Stimulated activated CD8-positive, alpha-beta memory T cell treated with anti-CD3 and anti-CD28 coated beads, Interleukin-4, amount 100 ng/mL, for 4 hours (primary cell): ENCODE measurements at regions not wholly inside any gene's neighbourhood (a gene's known extent, or its start where the extent isn't known, plus 50 kb on each side); places are given as distances from the start of the nearest gene placed in this dataset.

Source experiments
- DNase-seq, 2 donors: peaks; one replicate each; pipeline ENCODE4 v3.0.0-alpha.2; 2020; ENCODE audit warnings: low read depth in 2 of 2, low spot score in 1 of 2

DNA sequence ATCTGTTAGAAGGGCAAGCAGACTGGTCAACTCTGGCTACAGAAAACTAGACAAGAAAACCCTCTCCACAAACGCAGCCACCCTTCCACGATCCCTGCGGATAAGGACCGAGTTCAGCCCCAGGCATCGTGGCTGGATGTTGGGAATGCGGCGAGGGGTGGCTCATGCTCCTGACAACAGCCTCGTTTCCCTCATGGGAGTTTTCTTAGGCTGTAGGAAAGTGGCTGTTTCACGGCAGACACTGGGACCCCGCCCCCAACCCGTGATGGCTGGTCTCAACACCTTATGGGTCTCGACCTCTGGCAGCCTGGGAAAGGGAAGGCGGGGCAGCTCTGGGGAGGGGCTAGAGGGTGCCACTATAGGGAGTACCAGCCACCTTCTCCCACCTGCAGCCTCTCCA, 123.3 kb downstream of the RFLNA start:
- DNase-seq = no peak

DNA sequence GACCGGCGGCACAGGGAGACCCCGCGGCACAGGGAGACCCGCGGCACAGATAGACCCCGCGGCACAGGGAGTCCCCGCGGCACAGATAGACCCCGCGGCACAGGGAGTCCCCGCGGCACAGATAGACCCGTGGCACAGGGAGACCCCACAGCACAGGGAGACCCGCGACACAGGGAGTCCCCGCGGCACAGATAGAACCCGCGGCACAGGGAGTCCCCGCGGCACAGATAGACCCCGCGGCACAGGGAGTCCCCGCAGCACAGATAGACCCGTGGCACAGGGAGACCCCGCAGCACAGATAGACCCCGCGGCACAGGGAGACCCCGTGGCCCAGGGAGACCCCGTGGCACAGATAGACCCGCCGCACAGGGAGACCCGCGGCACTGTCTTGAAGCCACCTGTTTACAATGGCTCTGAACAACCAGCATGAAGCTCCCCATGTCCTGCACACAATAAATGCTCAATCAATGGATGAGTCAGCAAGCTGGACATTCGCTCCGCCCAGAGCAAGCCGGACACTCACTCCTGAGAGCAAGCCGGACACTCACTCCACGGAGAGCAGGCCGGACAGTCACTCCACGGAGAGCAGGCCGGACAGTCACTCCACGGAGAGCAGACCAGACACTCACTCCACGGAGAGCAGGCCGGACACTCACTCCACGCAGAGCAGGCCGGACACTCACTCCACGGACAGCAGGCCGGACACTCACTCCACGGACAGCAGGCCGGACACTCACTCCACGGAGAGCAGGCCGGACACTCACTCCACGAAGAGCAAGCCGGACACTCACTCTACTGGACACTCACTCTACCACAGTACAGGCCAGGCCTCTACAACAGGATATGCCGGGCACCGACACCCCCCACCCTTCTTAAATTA, 121.9 kb downstream of the RFLNA start:
- DNase-seq = no peak

GRCh38 chr12:124415064-124415463, 120.2 kb downstream of the RFLNA start:
- no peak for DNase-seq

DNA sequence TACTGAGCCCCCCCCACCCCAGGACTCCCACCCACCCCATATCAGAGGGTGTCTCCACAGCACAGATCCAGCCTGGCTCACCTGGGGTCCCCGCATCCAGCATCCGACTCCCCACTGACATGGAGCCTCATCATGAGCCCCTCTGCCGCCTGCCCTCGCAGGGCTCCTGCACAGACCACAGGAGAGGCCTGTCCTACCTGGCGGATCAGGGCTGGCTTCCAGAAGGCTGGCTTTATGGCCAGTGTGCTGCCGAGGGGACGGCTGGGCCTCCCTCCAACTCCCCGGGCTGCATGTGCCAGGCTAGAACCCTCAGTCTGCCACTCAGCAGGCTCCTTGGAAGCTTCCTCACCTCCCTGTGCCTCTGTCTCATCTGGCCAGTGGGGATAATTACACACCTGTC, 119.0 kb downstream of the RFLNA start:
- no peak for DNase-seq

- no peak for DNase-seq
Measured at GRCh38 chr12:124413401-124413800, 118.5 kb downstream of the RFLNA start.

DNA sequence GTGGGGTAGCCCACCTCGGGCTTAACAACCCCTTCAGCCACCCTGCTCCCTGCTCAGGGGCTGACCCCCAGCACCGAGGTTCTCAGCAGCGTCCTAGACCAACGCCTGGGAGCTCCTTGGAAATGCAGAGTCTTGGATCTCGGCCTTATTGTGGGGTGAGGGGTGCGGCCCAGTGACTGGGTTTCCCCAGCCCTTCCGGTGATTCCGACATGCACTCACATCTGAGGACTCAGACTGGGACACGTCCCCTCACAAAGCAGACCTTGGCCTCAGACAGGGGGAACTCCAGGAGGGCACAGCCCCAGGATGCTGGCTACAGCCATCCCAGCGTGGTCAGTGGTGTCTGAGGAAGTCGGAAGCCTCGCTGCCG, 117.7 kb downstream of the RFLNA start:
- no peak for DNase-seq

DNA sequence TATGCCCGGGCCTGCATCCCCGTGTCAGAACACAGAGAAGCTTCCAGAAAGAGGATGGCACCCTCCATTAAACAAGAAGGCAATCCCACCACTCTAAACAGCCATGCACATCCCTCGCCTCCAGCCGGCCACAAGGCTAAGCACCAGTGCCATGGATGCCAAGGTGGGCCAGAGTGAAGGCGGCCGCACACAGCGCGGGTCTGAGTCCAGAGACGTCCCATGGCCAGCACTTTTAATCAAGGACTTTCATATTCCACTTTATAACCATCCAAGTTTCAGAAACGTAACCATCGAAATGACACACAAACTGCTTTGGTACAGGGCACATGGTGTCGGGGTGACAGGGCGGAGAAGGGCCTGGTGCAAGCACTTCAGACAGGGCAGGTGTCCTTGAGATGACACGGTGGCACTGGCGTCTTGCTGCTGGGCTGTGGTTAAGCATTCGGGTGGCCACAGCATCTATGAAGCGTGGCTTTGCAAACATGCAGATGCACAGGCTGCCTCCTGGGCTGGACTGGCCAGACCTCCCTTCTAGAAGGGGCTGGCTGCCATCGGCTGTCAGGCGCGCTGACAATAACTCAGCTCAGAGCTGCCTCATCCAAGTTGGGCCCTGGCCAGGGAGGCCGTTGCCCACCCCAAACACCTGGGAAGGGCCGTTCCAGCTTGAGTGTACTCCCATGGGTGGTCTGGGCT, 117.2 kb downstream of the RFLNA start:
- no peak for DNase-seq

DNA sequence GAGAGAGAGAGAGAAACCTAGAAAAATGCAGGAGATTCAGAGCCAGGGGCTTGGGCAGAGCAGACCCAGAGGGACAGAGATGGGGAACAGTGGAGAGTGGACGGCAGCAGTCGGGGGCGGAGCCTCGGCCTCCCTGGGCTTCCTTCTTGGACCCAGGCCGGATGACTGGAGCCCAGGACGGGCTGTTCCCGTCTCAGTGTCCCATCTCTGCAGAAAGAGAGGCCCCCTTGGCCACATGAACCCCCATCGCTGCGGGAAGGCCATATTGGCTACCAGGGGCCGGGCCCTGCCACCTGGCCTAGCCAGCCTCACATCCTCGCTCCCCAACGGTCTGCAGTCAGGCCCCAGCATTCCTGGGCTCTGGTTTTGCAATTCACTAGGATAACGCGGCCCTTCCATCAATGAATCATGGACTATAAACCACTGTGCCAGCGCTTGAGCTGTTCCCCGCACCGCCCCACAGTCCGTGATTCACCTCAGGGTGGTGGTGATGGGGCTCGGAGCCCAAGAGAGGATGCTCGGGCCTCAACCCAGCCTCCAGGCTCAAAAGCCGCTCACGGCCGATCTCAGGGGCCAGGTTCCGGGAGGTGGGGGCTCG, 116.5 kb downstream of the RFLNA start:
- DNase-seq = no peak

- no peak for DNase-seq
Measured at GRCh38 chr12:124410354-124411175, 115.7 kb downstream of the RFLNA start.

DNA sequence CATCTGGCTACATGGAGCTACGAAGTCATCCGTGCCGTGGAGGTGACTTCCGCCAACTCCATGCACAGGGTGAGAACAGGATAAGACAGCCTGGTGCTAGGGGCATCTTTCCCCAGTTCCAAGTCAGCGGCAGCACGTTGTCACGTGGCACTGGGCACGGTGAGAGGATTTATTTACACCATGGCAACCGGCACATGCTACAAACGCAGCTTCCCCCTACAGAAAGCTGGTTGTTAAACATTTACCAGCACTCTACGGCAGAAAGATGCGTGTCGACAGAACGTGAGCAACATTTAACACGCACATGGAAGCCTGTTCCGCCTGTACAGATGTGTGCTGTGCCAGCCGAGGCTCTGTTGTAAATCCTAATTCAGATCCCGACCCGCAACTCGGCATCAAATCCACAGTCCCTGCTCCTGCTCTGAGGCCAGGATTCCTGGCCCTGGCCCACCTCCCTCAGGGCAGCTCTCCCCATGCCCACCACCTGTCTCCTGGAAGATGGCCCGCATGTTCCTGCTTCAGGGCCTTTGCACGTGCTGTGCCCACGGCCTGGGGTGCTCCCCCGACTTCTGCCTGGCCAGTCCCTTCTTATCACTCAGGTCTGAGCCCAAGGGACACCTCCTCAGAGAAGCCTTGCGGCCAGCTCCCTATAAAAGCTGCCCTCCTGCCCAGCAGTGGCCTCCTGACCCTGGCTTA, 114.1 kb downstream of the RFLNA start:
- DNase-seq = no peak

GRCh38 chr12:124407074-124407473, 112.2 kb downstream of the RFLNA start:
- no peak for DNase-seq

- no peak for DNase-seq
Measured at GRCh38 chr12:124406043-124406442, 111.2 kb downstream of the RFLNA start.

- DNase-seq = no peak
Measured at GRCh38 chr12:124405592-124405991, 110.7 kb downstream of the RFLNA start.

DNA sequence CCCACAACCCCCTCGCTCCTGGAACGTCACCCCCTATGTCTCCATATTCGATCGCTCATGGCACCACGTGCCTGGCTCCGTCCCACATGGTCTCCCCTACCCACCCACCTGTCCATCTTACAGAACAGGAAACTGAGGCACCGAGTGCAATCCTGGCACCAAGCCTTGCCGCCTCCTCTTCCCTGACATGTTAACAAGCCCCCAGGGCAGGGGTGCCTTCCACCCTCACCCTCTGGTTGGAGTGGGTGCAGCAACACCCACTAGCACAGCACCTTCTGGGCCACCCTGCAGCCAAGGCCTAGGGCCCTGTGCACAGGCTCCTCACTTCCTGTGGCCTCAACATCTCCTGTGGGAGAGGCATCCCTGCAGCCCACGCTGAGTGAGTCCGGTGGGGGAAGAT, 110.3 kb downstream of the RFLNA start:
- DNase-seq = no peak

GRCh38 chr12:124404162-124404784, 109.4 kb downstream of the RFLNA start:
- DNase-seq = no peak

DNA sequence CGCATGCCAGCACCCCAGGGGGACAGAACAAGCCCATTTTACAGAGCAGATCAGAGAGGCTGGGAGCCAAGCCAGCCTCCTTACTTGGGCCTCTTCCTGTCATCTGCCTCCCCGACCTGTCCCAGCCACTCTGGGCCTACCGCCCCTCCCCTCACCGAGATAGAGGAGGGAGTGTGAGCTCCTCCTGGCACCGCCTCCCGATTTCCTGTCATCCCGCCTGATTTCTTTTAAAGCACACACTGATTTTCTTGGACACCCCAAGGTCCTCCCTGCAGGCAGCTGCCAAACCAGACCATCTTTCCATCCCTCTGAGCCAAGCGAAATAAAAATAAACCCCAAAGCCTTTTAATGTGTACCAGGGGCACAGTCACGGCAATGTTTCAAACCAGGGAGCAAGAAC, 108.4 kb downstream of the RFLNA start:
- DNase-seq = no peak

DNA sequence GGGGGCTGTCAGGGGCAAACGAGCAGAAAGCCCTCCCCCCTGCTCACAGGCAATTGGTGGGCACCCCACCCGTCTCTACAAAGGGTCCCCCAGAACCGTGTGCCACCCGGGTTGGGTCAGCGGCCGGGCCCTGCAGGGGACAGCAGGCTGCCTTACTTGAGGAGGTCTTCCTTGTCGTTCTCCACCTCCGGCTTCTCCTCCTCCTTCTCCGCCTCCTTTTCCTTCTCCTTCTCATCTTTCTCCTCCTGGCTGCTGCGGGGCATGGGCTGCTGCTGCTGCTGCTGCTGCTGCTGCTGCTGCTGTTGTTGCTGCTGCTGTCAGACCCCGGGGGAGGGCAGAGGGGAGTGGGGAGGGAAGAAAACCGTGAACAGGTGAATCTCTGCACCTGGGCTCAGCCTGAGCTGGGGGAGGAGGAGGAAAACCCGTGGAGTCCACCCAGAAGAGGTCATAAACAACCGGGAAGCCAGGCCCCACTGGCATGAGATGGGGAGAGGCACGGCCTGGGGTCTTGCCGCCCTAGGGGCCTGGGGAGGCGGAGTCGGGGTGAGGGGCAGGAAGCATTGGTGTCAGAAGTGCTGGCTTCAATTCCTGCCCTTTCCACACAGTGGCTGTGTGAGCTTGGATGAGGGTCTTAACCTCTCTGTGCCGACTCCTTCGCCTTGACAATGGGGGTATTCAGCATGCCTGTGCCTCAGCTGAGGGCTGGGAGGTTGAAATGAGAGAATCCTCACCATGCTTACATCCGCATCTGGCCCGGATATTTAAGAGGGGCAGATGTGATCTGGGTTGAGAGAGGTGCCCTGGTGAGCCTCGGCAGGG, 107.6 kb downstream of the RFLNA start:
- no peak for DNase-seq

GRCh38 chr12:124401704-124402221, 106.9 kb downstream of the RFLNA start:
- no peak for DNase-seq

DNA sequence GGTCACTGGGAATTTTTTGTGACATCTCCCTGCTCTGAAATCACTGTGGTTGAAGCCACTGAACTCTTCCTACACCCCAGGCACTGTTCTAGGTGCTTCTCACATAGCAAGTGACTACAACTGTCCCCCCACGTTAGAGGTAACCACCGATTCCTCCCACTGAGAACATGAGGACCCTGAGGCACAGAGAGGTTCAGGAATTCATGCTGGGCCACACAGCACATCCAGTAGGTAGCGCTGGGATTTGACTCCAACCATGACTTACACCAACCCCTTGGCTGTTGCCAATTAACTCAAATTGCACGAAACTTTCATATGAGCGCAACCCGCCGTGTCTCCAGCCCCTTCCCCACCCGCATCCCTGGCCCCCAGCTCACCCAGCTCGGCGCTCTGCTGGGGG, 105.2 kb downstream of the RFLNA start:
- DNase-seq = no peak
